ENCODE measurements at regions not wholly inside any gene's neighbourhood (a gene's known extent, or its start where the extent isn't known, plus 50 kb on each side); places are given as distances from the start of the nearest gene placed in this dataset.
"Not testable (repeated sequence)": the region's sequence is repeated elsewhere in the genome, so short reads cannot be mapped to it uniquely, and the experiment has no call there.

DNA sequence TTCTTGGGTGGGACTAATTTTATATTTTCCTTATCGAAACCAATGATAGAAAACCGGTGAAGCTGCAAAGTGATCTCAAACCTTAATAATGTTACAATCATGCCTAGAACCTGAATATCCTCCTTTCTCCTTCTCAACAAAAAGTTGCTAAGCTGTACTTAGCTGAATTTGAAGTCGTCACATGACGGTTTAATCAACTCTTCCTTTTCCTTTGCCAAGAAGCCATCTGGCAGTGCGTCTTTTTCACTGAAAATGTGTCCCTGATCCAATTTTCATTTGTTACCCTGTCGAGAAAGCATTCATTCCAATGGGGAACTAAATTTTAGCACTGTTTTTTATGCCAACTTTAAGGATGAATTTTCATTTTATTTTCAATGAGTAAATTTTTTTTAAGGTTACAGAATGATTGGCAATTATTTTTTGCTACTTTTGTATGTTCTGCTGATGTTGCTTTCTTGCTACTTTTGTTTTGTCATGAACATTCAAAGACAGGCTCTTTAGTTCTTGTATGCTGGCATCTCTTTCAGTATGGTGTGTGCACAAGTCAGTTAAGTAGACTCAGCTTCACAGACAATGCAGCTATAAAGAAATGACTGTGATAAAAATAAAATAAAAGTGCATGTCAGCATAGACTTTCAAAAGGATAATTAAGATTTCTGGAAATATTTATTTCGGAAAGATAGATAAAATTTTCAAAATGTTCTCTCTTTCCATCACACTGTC lies 980.0 kb downstream of the DNAJB9 start:
- Histone ChIP-seq H3K4me3 (ENCODE audit: low read length) (no peak overlapping the region), H3K4me1 (ENCODE audit: control insufficient read depth, low read depth, low read length) (no peaks in the 10 kb centered on the region), H4K5ac (ENCODE audit: low read length) (no peak overlapping the region), H3K23ac (ENCODE audit: low read length) (no peak overlapping the region), H3K27me3 (ENCODE audit: insufficient read depth, low read length, poor library complexity) (no peaks in the 10 kb centered on the region), H3K18ac (ENCODE audit: low read length) (no peak overlapping the region), H3K4ac (ENCODE audit: low read depth, low read length) (no peak overlapping the region), H4K8ac (ENCODE audit: low read depth, low read length) (no peak overlapping the region), H3K79me1 (ENCODE audit: low read length) (no peaks in the 10 kb centered on the region), H3K9ac (ENCODE audit: low read length) (no peak overlapping the region), H2BK15ac (replicated peaks; ENCODE audit: low read depth) (no peak overlapping the region), H2BK120ac (ENCODE audit: low read depth, low read length) (no peak overlapping the region), H3K79me2 (ENCODE audit: control insufficient read depth, insufficient read depth, low read length) (no peaks in the 10 kb centered on the region), H3K36me3 (ENCODE audit: control insufficient read depth, insufficient read depth, low read length) (no peaks in the 10 kb centered on the region), H3K27ac (ENCODE audit: low read depth, low read length) (no peak overlapping the region), H2BK5ac (ENCODE audit: low read length) (no peak overlapping the region), H3K4me2 (ENCODE audit: low read length) (no peak overlapping the region), H3K56ac (ENCODE audit: low read length) (no peak overlapping the region), H2AK5ac (ENCODE audit: low read length) (no peak overlapping the region)
- DNase-seq = no peak
- no CpG with 5 or more reads among the region's 7 CpGs for WGBS (ENCODE audit: extremely low coverage, insufficient coverage, low lambda C conversion rate)

GRCh38 chr7:109552017-109552416 lies 982.3 kb downstream of the DNAJB9 start:
- no peak overlapping the region for H2BK120ac ChIP-seq (ENCODE audit: low read depth, low read length)
- H3K79me2 ChIP-seq (ENCODE audit: control insufficient read depth, insufficient read depth, low read length) = no peaks in the 10 kb centered on the region
- no peak overlapping the region for H3K56ac ChIP-seq (ENCODE audit: low read length)
- H3K4me3 ChIP-seq (ENCODE audit: low read length) = no peak overlapping the region
- H3K4me1 ChIP-seq (ENCODE audit: control insufficient read depth, low read depth, low read length) = no peaks in the 10 kb centered on the region
- WGBS (ENCODE audit: extremely low coverage, insufficient coverage, low lambda C conversion rate) = no CpG with 5 or more reads among the region's 2 CpGs
- H3K4ac ChIP-seq (ENCODE audit: low read depth, low read length) = no peak overlapping the region
- H3K23ac ChIP-seq (ENCODE audit: low read length) = no peak overlapping the region
- H3K4me2 ChIP-seq (ENCODE audit: low read length) = no peak overlapping the region
- no peaks in the 10 kb centered on the region for H3K27me3 ChIP-seq (ENCODE audit: insufficient read depth, low read length, poor library complexity)
- no peaks in the 10 kb centered on the region for H3K79me1 ChIP-seq (ENCODE audit: low read length)
- H2AK5ac ChIP-seq (ENCODE audit: low read length) = no peak overlapping the region
- H3K27ac ChIP-seq (ENCODE audit: low read depth, low read length) = no peak overlapping the region
- DNase-seq = peak; percentile 42
- no peak overlapping the region for H2BK15ac ChIP-seq (replicated peaks; ENCODE audit: low read depth)
- H3K36me3 ChIP-seq (ENCODE audit: control insufficient read depth, insufficient read depth, low read length) = no peaks in the 10 kb centered on the region
- H3K9ac ChIP-seq (ENCODE audit: low read length) = no peak overlapping the region
- H4K5ac ChIP-seq (ENCODE audit: low read length) = no peak overlapping the region
- no peak overlapping the region for H4K8ac ChIP-seq (ENCODE audit: low read depth, low read length)
- no peak overlapping the region for H3K18ac ChIP-seq (ENCODE audit: low read length)
- H2BK5ac ChIP-seq (ENCODE audit: low read length) = no peak overlapping the region

DNA sequence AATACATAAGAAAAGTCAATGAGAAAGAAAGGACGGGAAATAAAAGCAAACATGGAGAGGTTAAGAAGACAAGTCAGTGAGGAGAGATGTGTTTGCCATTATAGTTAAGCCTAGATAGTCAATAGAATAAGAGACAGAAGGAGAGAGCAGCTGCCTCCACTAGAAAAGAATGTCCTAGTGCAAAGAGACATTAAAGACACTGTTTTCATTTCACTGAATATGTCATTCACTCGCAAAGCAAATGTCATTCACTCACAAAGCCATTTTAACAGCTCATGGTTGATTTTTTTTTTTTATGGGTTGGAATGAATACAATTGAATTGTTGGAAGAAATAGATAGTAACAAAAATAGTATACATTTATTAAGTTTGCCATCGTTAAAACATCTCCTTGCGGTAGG lies 1007.6 kb downstream of the DNAJB9 start:
- no peak overlapping the region for H2BK15ac ChIP-seq (replicated peaks; ENCODE audit: low read depth)
- no peak overlapping the region for H3K27ac ChIP-seq (ENCODE audit: low read depth, low read length)
- no peak overlapping the region for H3K9ac ChIP-seq (ENCODE audit: low read length)
- H3K27me3 ChIP-seq (ENCODE audit: insufficient read depth, low read length, poor library complexity) = no peaks in the 10 kb centered on the region
- no peak overlapping the region for H3K4me3 ChIP-seq (ENCODE audit: low read length)
- H3K79me2 ChIP-seq (ENCODE audit: control insufficient read depth, insufficient read depth, low read length) = no peaks in the 10 kb centered on the region
- H4K8ac ChIP-seq (ENCODE audit: low read depth, low read length) = no peak overlapping the region
- H3K4me2 ChIP-seq (ENCODE audit: low read length) = no peak overlapping the region
- no peak overlapping the region for H2AK5ac ChIP-seq (ENCODE audit: low read length)
- H3K23ac ChIP-seq (ENCODE audit: low read length) = no peak overlapping the region
- no peaks in the 10 kb centered on the region for H3K36me3 ChIP-seq (ENCODE audit: control insufficient read depth, insufficient read depth, low read length)
- H3K4me1 ChIP-seq (ENCODE audit: control insufficient read depth, low read depth, low read length) = no peaks in the 10 kb centered on the region
- no peak overlapping the region for H3K18ac ChIP-seq (ENCODE audit: low read length)
- H2BK120ac ChIP-seq (ENCODE audit: low read depth, low read length) = no peak overlapping the region
- no peak overlapping the region for H3K4ac ChIP-seq (ENCODE audit: low read depth, low read length)
- no CpG with 5 or more reads among the region's 4 CpGs for WGBS (ENCODE audit: extremely low coverage, insufficient coverage, low lambda C conversion rate)
- no peak overlapping the region for H2BK5ac ChIP-seq (ENCODE audit: low read length)
- no peaks in the 10 kb centered on the region for H3K79me1 ChIP-seq (ENCODE audit: low read length)
- no peak overlapping the region for H3K56ac ChIP-seq (ENCODE audit: low read length)
- H4K5ac ChIP-seq (ENCODE audit: low read length) = no peak overlapping the region
- DNase-seq = no peak

DNA sequence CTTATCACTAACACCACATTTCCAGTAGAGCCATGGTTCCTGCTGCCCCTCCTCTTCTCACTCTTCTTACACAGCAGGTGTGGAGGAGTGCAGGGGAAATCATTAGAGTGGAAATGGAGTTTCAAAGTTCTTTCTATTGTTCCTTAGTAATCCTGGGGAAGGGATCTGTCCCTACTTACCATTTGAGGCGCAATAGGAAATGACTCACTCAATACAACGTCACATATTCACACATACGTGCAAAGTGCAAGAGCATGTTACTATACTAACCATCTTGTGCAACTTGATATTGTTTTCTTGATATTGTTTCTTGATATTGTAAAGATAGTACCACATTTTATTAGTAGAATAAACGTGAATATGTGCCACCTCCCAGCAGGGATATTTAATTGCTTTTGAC lies 1010.2 kb downstream of the DNAJB9 start:
- Histone ChIP-seq H3K4me1 (ENCODE audit: control insufficient read depth, low read depth, low read length) (no peaks in the 10 kb centered on the region), H3K79me2 (ENCODE audit: control insufficient read depth, insufficient read depth, low read length) (no peaks in the 10 kb centered on the region), H3K9ac (ENCODE audit: low read length) (no peak overlapping the region), H3K4ac (ENCODE audit: low read depth, low read length) (no peak overlapping the region), H3K4me3 (ENCODE audit: low read length) (no peak overlapping the region), H2BK5ac (ENCODE audit: low read length) (no peak overlapping the region), H2BK120ac (ENCODE audit: low read depth, low read length) (no peak overlapping the region), H4K8ac (ENCODE audit: low read depth, low read length) (no peak overlapping the region), H3K79me1 (ENCODE audit: low read length) (no peaks in the 10 kb centered on the region), H3K23ac (ENCODE audit: low read length) (no peak overlapping the region), H3K56ac (ENCODE audit: low read length) (no peak overlapping the region), H2BK15ac (replicated peaks; ENCODE audit: low read depth) (no peak overlapping the region), H2AK5ac (ENCODE audit: low read length) (no peak overlapping the region), H3K27me3 (ENCODE audit: insufficient read depth, low read length, poor library complexity) (no peaks in the 10 kb centered on the region), H3K27ac (ENCODE audit: low read depth, low read length) (no peak overlapping the region), H3K18ac (ENCODE audit: low read length) (no peak overlapping the region), H4K5ac (ENCODE audit: low read length) (no peak overlapping the region), H3K4me2 (ENCODE audit: low read length) (no peak overlapping the region), H3K36me3 (ENCODE audit: control insufficient read depth, insufficient read depth, low read length) (no peaks in the 10 kb centered on the region)
- peak; percentile 75 for DNase-seq
- no CpG with 5 or more reads among the region's 4 CpGs for WGBS (ENCODE audit: extremely low coverage, insufficient coverage, low lambda C conversion rate)

- no peaks in the 10 kb centered on the region for H3K36me3 ChIP-seq (ENCODE audit: control insufficient read depth, insufficient read depth, low read length)
Observed at GRCh38 chr7:109582211-109582610, 1012.5 kb downstream of the DNAJB9 start.

DNA sequence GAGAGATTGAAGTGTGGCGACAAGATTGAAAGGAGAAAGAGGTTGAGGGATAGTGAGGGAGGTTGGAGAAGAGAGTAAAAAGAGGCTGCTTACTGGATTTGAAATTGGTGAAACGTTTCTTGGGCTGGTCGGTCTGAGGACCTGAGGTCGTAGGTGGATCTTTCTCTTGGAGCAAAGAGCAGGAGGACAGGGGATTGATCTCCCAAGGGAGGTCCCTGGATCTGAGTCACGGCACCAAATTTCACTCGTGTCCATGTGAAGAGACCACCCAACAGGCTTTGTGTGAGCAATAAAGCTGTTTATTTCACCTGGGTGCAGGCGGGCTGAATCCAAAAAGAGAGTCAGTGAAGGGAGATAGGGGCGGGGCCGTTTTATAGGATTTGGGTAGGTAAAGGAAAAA lies 1027.3 kb downstream of the DNAJB9 start:
- H3K18ac ChIP-seq (ENCODE audit: low read length) = peak overlapping the region; percentile 60
- H3K4ac ChIP-seq (ENCODE audit: low read depth, low read length); H3K79me1 ChIP-seq (ENCODE audit: low read length); H4K8ac ChIP-seq (ENCODE audit: low read depth, low read length); H2AK5ac ChIP-seq (ENCODE audit: low read length); H3K4me2 ChIP-seq (ENCODE audit: low read length); H2BK15ac ChIP-seq (replicated peaks; ENCODE audit: low read depth); H3K4me1 ChIP-seq (ENCODE audit: control insufficient read depth, low read depth, low read length); H3K4me3 ChIP-seq (ENCODE audit: low read length); H3K79me2 ChIP-seq (ENCODE audit: control insufficient read depth, insufficient read depth, low read length); H3K27me3 ChIP-seq (ENCODE audit: insufficient read depth, low read length, poor library complexity); H4K5ac ChIP-seq (ENCODE audit: low read length); H3K9ac ChIP-seq (ENCODE audit: low read length); H2BK5ac ChIP-seq (ENCODE audit: low read length); H3K23ac ChIP-seq (ENCODE audit: low read length); DNase-seq; H3K36me3 ChIP-seq (ENCODE audit: control insufficient read depth, insufficient read depth, low read length); H3K56ac ChIP-seq (ENCODE audit: low read length): not testable (repeated sequence)
- H2BK120ac ChIP-seq (ENCODE audit: low read depth, low read length) = peak overlapping the region; percentile 92
- no CpG with 5 or more reads among the region's 9 CpGs for WGBS (ENCODE audit: extremely low coverage, insufficient coverage, low lambda C conversion rate)
- peak overlapping the region; percentile 81 for H3K27ac ChIP-seq (ENCODE audit: low read depth, low read length)

More at GRCh38 chr7:109582211-109582610, 1012.5 kb downstream of the DNAJB9 start:
- Histone ChIP-seq H3K79me2 (ENCODE audit: control insufficient read depth, insufficient read depth, low read length) (no peaks in the 10 kb centered on the region), H2BK120ac (ENCODE audit: low read depth, low read length) (no peak overlapping the region), H2BK5ac (ENCODE audit: low read length) (no peak overlapping the region), H3K23ac (ENCODE audit: low read length) (no peak overlapping the region), H3K9ac (ENCODE audit: low read length) (no peak overlapping the region), H4K5ac (ENCODE audit: low read length) (no peak overlapping the region), H3K4ac (ENCODE audit: low read depth, low read length) (no peak overlapping the region), H3K18ac (ENCODE audit: low read length) (peak overlapping the region; percentile 8), H3K79me1 (ENCODE audit: low read length) (no peaks in the 10 kb centered on the region), H2BK15ac (replicated peaks; ENCODE audit: low read depth) (no peak overlapping the region), H3K4me3 (ENCODE audit: low read length) (no peak overlapping the region), H2AK5ac (ENCODE audit: low read length) (no peak overlapping the region), H3K27ac (ENCODE audit: low read depth, low read length) (no peak overlapping the region), H3K4me1 (ENCODE audit: control insufficient read depth, low read depth, low read length) (no peaks in the 10 kb centered on the region), H3K56ac (ENCODE audit: low read length) (no peak overlapping the region), H4K8ac (ENCODE audit: low read depth, low read length) (no peak overlapping the region), H3K27me3 (ENCODE audit: insufficient read depth, low read length, poor library complexity) (no peaks in the 10 kb centered on the region), H3K4me2 (ENCODE audit: low read length) (no peak overlapping the region)
- no peak for DNase-seq

Measured in mesendoderm (in vitro differentiated cells).